ENCODE measurements at regions not wholly inside any gene's neighbourhood (a gene's known extent, or its start where the extent isn't known, plus 50 kb on each side); places are given as distances from the start of the nearest gene placed in this dataset.

- no peak for TF ChIP-seq CTCF (IDR thresholded peaks at IDR 0.05; ENCODE audit: insufficient read depth, low read length, poor library complexity, severe bottlenecking)
- TF ChIP-seq EZH2phosphoT487 (conservative IDR thresholded peaks at IDR 0.05; ENCODE audit: low read length) = no peak
Measured at GRCh38 chr6:5923840-5924239, 82.9 kb downstream of the NRN1 start.

All from SU-DHL-6 (cell line).